ENCODE measurements at regions not wholly inside any gene's neighbourhood (a gene's known extent, or its start where the extent isn't known, plus 50 kb on each side); places are given as distances from the start of the nearest gene placed in this dataset.

- in situ Hi-C loops (cut with HindIII; ENCODE audit: low sequenced_read_pairs) = no loop called here
Observed at GRCh38 chr1:47572731-47573430, 135.0 kb downstream of the FOXD2 start.

- in situ Hi-C loops (cut with HindIII; ENCODE audit: low sequenced_read_pairs) = no loop called here
Observed at GRCh38 chr1:47574451-47575165, 136.8 kb downstream of the FOXD2 start.

GRCh38 chr1:47575855-47576757, 138.3 kb downstream of the FOXD2 start:
- in situ Hi-C loops (cut with HindIII; ENCODE audit: low sequenced_read_pairs) = no loop called here

- in situ Hi-C loops (cut with HindIII; ENCODE audit: low sequenced_read_pairs) = no loop called here
Observed at GRCh38 chr1:47576758-47577115, 138.9 kb downstream of the FOXD2 start.

GRCh38 chr1:47577303-47578025, 139.6 kb downstream of the FOXD2 start:
- in situ Hi-C loops (cut with HindIII; ENCODE audit: low sequenced_read_pairs) = no loop called here

GRCh38 chr1:47578026-47578720, 140.3 kb downstream of the FOXD2 start:
- in situ Hi-C loops (cut with HindIII; ENCODE audit: low sequenced_read_pairs) = no loop called here

- in situ Hi-C loops (cut with HindIII; ENCODE audit: low sequenced_read_pairs) = no loop called here
Observed at GRCh38 chr1:47578721-47579419, 141.0 kb downstream of the FOXD2 start.

GRCh38 chr1:47579809-47580208, 142.0 kb downstream of the FOXD2 start:
- in situ Hi-C loops (cut with HindIII; ENCODE audit: low sequenced_read_pairs) = no loop called here

- in situ Hi-C loops (cut with HindIII; ENCODE audit: low sequenced_read_pairs) = no loop called here
Observed at GRCh38 chr1:47580451-47580995, 142.7 kb downstream of the FOXD2 start.

- in situ Hi-C loops (cut with HindIII; ENCODE audit: low sequenced_read_pairs) = no loop called here
Observed at GRCh38 chr1:47582891-47583608, 145.2 kb downstream of the FOXD2 start.

GRCh38 chr1:47584249-47584648, 146.4 kb downstream of the FOXD2 start:
- in situ Hi-C loops (cut with HindIII; ENCODE audit: low sequenced_read_pairs) = no loop called here

- in situ Hi-C loops (cut with HindIII; ENCODE audit: low sequenced_read_pairs) = no loop called here
Observed at GRCh38 chr1:47585141-47585902, 147.5 kb downstream of the FOXD2 start.

GRCh38 chr1:47587891-47588582, 150.2 kb downstream of the FOXD2 start:
- in situ Hi-C loops (cut with HindIII; ENCODE audit: low sequenced_read_pairs) = no loop called here

- in situ Hi-C loops (cut with HindIII; ENCODE audit: low sequenced_read_pairs) = no loop called here
Observed at GRCh38 chr1:47590523-47591225, 152.8 kb downstream of the FOXD2 start.

GRCh38 chr1:47591801-47592200, 154.0 kb downstream of the FOXD2 start:
- in situ Hi-C loops (cut with HindIII; ENCODE audit: low sequenced_read_pairs) = no loop called here

GRCh38 chr1:47592296-47593012, 154.6 kb downstream of the FOXD2 start:
- in situ Hi-C loops (cut with HindIII; ENCODE audit: low sequenced_read_pairs) = no loop called here
